OCI-LY3 (cell line): ENCODE measurements at regions not wholly inside any gene's neighbourhood (a gene's known extent, or its start where the extent isn't known, plus 50 kb on each side); places are given as distances from the start of the nearest gene placed in this dataset.

Source experiments
- CTCF ChIP-seq: fragments of 200-600, 300-600 bp; sonication (generic); IDR thresholded peaks from 2 replicates; pipeline ENCODE4 v1.5.1; 2014; ENCODE audit warnings: antibody characterized with exemption, low read length, low read depth
- EZH2phosphoT487 ChIP-seq: fragments of 200-600 bp; shearing (Covaris generic); IDR thresholded peaks from 2 replicates; pipeline ENCODE4 v1.6.1; 2018; ENCODE audit warnings: antibody characterized with exemption, mixed run types, low read depth

GRCh38 chr3:65029130-65029529 lies 341.3 kb upstream of the ADAMTS9 start:
- TF ChIP-seq EZH2phosphoT487 (no peak), CTCF (no peak)
